HepG2 (cell line): ENCODE measurements at regions not wholly inside any gene's neighbourhood (a gene's known extent, or its start where the extent isn't known, plus 50 kb on each side); places are given as distances from the start of the nearest gene placed in this dataset.
"Not testable (repeated sequence)": the region's sequence is repeated elsewhere in the genome, so short reads cannot be mapped to it uniquely, and the experiment has no call there.

ENCODE experiments used
- CBX5 ChIP-seq: sonication (generic); formaldehyde crosslinking; IDR thresholded peaks from 2 replicates; pipeline ENCODE4 v1.4.0; 2020; ENCODE audit warnings: missing genetic modification reagents, borderline replicate concordance
- CEBPG ChIP-seq: IDR thresholded peaks from 2 replicates; pipeline ENCODE4 v1.6.1; 2016
- SRF ChIP-seq: IDR thresholded peaks from 2 replicates; pipeline ENCODE4 v1.6.1; 2011; ENCODE audit warnings: mild to moderate bottlenecking, low read depth, low read length, moderate library complexity
- ZNF124 ChIP-seq: sonication (generic); formaldehyde crosslinking; IDR thresholded peaks from 2 replicates; pipeline ENCODE4 v1.4.0; 2020; ENCODE audit warnings: missing genetic modification reagents
- ZNF274 ChIP-seq: sonication (generic); formaldehyde crosslinking; IDR thresholded peaks from 2 replicates; pipeline ENCODE4 v1.5.1; 2020; ENCODE audit warnings: mild to moderate bottlenecking, missing genetic modification reagents
- ZNF510 ChIP-seq: sonication (generic); formaldehyde crosslinking; IDR thresholded peaks from 2 replicates; pipeline ENCODE4 v1.4.0; 2020; ENCODE audit warnings: low read depth, mild to moderate bottlenecking, missing genetic modification reagents
- ZNF549 ChIP-seq: sonication (generic); formaldehyde crosslinking; IDR thresholded peaks from 2 replicates; pipeline ENCODE4 v1.5.0; 2020; ENCODE audit warnings: missing genetic modification reagents
- ZNF777 ChIP-seq: sonication (generic); formaldehyde crosslinking; IDR thresholded peaks from 2 replicates; pipeline ENCODE4 v1.4.0; 2020; ENCODE audit warnings: missing genetic modification reagents
- TF ChIP-seq, protein P1 (sequence below), 2 experiments: sonication (generic) in 1 of 2; formaldehyde crosslinking in 1 of 2; IDR thresholded peaks; 2 replicates each; pipeline versions ENCODE4 v1.4.0 to v1.6.1; 2018 to 2020; ENCODE audit warnings: missing genetic modification reagents in 2 of 2, borderline replicate concordance in 1 of 2, low read depth in 1 of 2, mild to moderate bottlenecking in 1 of 2, missing biosample characterization in 1 of 2
- TF ChIP-seq, protein P2 (sequence below): sonication (generic); formaldehyde crosslinking; IDR thresholded peaks from 2 replicates; pipeline ENCODE4 v1.5.0; 2020; ENCODE audit warnings: mild to moderate bottlenecking, missing genetic modification reagents

DNA sequence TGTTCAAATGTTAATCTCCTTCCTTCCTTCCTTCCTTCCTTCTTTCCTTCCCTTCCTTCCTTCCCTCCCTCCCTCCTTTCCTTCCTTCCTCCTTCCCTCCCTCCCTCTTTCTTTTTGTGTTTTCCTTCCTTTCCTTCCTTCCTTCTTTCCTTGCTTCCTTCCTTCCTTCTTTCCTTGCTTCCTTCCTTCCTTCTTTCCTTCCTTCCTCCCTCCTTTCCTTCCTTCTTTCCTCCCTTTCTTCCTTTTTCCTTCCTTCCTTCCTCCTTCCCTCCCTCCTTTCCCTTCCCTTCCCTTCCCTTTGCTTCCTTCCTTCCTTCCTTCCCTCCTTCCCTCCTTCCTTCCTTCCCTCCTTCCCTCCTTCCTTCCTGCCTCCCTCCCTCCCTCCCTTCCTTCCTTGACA lies 136.3 kb downstream of the SLC25A46 start:
- TF ChIP-seq ZNF777; CEBPG; ZNF510 (CRISPR knock-in tag); ZNF124 (CRISPR knock-in tag); ZNF274; SRF; CBX5; ZNF549 (CRISPR knock-in tag): not testable (repeated sequence)
- TF ChIP-seq, protein P1, sequence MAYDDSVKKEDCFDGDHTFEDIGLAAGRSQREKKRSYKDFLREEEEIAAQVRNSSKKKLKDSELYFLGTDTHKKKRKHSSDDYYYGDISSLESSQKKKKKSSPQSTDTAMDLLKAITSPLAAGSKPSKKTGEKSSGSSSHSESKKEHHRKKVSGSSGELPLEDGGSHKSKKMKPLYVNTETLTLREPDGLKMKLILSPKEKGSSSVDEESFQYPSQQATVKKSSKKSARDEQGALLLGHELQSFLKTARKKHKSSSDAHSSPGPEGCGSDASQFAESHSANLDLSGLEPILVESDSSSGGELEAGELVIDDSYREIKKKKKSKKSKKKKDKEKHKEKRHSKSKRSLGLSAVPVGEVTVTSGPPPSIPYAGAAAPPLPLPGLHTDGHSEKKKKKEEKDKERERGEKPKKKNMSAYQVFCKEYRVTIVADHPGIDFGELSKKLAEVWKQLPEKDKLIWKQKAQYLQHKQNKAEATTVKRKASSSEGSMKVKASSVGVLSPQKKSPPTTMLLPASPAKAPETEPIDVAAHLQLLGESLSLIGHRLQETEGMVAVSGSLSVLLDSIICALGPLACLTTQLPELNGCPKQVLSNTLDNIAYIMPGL (CRISPR knock-in tag; IDR thresholded peaks at IDR 0.05; ENCODE audit: borderline replicate concordance in 1 of 2, low read depth in 1 of 2) = not testable (repeated sequence)
- TF ChIP-seq, protein P2, sequence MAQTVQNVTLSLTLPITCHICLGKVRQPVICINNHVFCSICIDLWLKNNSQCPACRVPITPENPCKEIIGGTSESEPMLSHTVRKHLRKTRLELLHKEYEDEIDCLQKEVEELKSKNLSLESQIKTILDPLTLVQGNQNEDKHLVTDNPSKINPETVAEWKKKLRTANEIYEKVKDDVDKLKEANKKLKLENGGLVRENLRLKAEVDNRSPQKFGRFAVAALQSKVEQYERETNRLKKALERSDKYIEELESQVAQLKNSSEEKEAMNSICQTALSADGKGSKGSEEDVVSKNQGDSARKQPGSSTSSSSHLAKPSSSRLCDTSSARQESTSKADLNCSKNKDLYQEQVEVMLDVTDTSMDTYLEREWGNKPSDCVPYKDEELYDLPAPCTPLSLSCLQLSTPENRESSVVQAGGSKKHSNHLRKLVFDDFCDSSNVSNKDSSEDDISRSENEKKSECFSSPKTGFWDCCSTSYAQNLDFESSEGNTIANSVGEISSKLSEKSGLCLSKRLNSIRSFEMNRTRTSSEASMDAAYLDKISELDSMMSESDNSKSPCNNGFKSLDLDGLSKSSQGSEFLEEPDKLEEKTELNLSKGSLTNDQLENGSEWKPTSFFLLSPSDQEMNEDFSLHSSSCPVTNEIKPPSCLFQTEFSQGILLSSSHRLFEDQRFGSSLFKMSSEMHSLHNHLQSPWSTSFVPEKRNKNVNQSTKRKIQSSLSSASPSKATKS (CRISPR knock-in tag) = not testable (repeated sequence)
